ENCODE measurements at regions not wholly inside any gene's neighbourhood (a gene's known extent, or its start where the extent isn't known, plus 50 kb on each side); places are given as distances from the start of the nearest gene placed in this dataset.

GRCh38 chr13:24052547-24053518, 107.7 kb upstream of the SPATA13 start:
- no peak for DNase-seq

- peak; percentile 86 to 93 for DNase-seq
Measured at GRCh38 chr13:24053519-24054251, 106.8 kb upstream of the SPATA13 start.

- DNase-seq = no peak
Measured at GRCh38 chr13:24056616-24057137, 103.8 kb upstream of the SPATA13 start.

GRCh38 chr13:24060993-24061392, 99.5 kb upstream of the SPATA13 start:
- DNase-seq = no peak

- DNase-seq = no peak
Measured at GRCh38 chr13:24063281-24063877, 97.1 kb upstream of the SPATA13 start.

- DNase-seq = peak; percentile 53 to 67
Measured at GRCh38 chr13:24064371-24064770, 96.1 kb upstream of the SPATA13 start.

GRCh38 chr13:24065176-24065575, 95.3 kb upstream of the SPATA13 start:
- DNase-seq = no peak

- no peak for DNase-seq
Measured at GRCh38 chr13:24066405-24067295, 93.9 kb upstream of the SPATA13 start.

- DNase-seq = no peak
Measured at GRCh38 chr13:24068472-24068871, 92.0 kb upstream of the SPATA13 start.

GRCh38 chr13:24071016-24071415, 89.5 kb upstream of the SPATA13 start:
- DNase-seq = no peak

- DNase-seq = no peak
Measured at GRCh38 chr13:24071423-24072075, 89.0 kb upstream of the SPATA13 start.

- DNase-seq = no peak
Measured at GRCh38 chr13:24073657-24074056, 86.9 kb upstream of the SPATA13 start.

GRCh38 chr13:24074678-24075077, 85.8 kb upstream of the SPATA13 start:
- DNase-seq = no peak

- no peak for DNase-seq
Measured at GRCh38 chr13:24075137-24075975, 85.2 kb upstream of the SPATA13 start.

GRCh38 chr13:24076109-24076508, 84.4 kb upstream of the SPATA13 start:
- peak in 1 of 2 experiments; percentile 37 for DNase-seq

GRCh38 chr13:24076636-24077035, 83.9 kb upstream of the SPATA13 start:
- no peak for DNase-seq

GRCh38 chr13:24080134-24080533, 80.4 kb upstream of the SPATA13 start:
- no peak for DNase-seq

GRCh38 chr13:24081387-24081786, 79.1 kb upstream of the SPATA13 start:
- DNase-seq = no peak

GRCh38 chr13:24083141-24083540, 77.4 kb upstream of the SPATA13 start:
- peak; percentile 7 to 38 for DNase-seq

GRCh38 chr13:24083722-24084421, 76.6 kb upstream of the SPATA13 start:
- peak; percentile 44 to 70 for DNase-seq

Measured in NCI-H526 (cell line).